ENCODE measurements at regions not wholly inside any gene's neighbourhood (a gene's known extent, or its start where the extent isn't known, plus 50 kb on each side); places are given as distances from the start of the nearest gene placed in this dataset.
"Not testable (repeated sequence)": the region's sequence is repeated elsewhere in the genome, so short reads cannot be mapped to it uniquely, and the experiment has no call there.

DNA sequence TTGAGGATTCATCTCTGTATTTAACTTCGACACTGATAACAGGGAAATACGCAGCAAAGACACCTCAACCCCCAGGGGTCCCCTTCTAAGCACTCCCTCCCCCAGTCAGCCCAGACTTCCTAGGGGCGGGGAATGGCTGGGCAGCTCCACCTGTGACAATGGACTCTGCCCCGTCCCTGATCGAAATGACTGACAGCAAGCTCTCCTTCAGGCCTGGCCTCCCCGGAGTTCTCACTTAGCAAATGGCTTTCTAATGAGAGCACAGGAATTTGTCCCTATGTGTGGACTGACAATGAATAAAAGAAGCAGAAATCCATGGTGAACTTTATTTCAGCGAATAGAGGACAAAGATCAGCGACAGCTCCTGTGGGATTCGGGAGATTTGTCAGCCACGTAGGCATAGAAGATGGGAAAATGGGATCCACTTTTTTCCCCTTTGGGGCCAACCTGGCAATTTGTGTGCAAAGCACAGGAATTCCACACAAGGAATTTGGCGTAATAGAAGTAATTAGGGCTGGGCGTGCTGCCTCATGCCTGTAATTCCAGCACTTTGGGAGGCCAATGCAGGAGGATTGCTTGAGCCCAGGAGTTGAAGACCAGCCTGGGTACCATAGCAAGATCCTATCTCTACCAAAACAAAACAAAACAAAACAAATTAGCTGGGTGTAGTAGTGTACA is 63.8 kb downstream of the TNFAIP2 start:
- no peak for DNase-seq (ENCODE audit: low spot score in 2 of 2)
- Histone ChIP-seq H3K9me3 (no peaks in the 10 kb centered on the region), H3K36me3 (replicated peaks) (no peaks in the 10 kb centered on the region), H3K4me1 (peaks cover 3% of the 10 kb centered on the region; the same call in 1 of the 2 replicates), H3K4me3 (no peak overlapping the region), H3K27me3 (ENCODE audit: low read depth) (no peaks in the 10 kb centered on the region)
- in situ Hi-C loops (cut with MboI; ENCODE audit: low sequenced_read_pairs) = no loop called here

DNA sequence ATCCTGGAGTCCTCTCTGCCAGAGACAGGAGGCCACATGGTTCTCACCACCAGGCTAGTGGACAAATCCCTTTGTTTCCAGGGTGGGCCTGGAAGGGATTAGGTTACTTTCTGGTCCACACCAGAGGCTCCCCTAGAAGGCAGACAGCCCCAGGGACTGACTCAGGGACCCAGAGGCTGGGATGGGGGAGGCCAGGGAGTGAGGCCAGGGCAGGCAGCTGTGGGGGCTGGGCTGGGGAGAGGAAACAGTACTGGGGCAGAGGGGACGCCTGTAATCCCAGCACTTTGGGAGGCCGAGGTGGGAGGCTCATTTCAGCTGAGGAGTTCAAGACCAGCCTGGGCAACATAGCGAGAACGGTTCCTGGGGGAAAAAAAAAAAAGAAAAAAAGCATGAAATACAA is 64.7 kb downstream of the TNFAIP2 start:
- no peak overlapping the region for H3K4me3 ChIP-seq
- no peaks in the 10 kb centered on the region for H3K36me3 ChIP-seq (replicated peaks)
- no peaks in the 10 kb centered on the region for H3K9me3 ChIP-seq
- in situ Hi-C loops (cut with MboI; ENCODE audit: low sequenced_read_pairs) = no loop called here
- peaks cover 3% of the 10 kb centered on the region; the same call in 1 of the 2 replicates for H3K4me1 ChIP-seq
- DNase-seq (ENCODE audit: low spot score in 2 of 2) = no peak
- no peaks in the 10 kb centered on the region for H3K27me3 ChIP-seq (ENCODE audit: low read depth)

DNA sequence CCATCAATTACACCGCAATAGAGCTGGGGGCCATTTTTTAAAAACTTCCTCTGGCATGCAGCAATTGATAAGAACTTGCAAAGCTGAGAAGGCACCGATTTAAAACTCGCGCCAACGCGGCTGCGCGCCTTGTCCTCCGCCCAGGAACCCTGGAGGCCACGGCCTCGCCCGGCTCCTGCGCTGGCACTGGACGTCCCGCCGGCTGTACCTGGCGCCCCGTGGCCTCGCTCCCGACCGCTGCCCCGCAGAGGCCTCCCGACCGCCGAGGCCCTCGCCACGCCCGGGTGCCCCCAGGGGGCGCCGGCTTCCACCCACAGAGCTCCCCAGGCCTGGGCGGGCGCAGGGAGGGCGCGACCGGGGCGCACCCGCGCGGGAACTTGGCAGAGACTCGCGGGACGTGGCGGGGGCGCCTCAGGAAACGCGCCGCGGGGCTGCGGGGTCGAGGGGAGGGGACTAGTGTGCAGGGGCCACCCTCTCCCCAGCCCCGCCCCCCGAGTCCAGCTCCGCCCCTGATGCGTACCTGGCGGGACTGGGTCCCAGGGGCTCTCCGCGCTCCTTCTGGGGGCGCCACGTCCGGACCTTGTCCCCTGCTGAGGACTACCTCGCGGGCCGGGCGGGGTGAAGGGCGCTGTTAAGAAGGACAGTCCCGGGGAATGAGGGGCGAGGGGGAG is 65.7 kb downstream of the TNFAIP2 start:
- peaks cover 3% of the 10 kb centered on the region; the same call in 1 of the 2 replicates for H3K4me1 ChIP-seq
- no peaks in the 10 kb centered on the region for H3K36me3 ChIP-seq (replicated peaks)
- no peaks in the 10 kb centered on the region for H3K27me3 ChIP-seq (ENCODE audit: low read depth)
- H3K4me3 ChIP-seq = peak overlapping the region; percentile 15
- peak in 1 of 2 experiments; percentile 52 for DNase-seq (ENCODE audit: low spot score in 2 of 2)
- in situ Hi-C loops (cut with MboI; ENCODE audit: low sequenced_read_pairs) = no loop called here
- no peaks in the 10 kb centered on the region for H3K9me3 ChIP-seq

DNA sequence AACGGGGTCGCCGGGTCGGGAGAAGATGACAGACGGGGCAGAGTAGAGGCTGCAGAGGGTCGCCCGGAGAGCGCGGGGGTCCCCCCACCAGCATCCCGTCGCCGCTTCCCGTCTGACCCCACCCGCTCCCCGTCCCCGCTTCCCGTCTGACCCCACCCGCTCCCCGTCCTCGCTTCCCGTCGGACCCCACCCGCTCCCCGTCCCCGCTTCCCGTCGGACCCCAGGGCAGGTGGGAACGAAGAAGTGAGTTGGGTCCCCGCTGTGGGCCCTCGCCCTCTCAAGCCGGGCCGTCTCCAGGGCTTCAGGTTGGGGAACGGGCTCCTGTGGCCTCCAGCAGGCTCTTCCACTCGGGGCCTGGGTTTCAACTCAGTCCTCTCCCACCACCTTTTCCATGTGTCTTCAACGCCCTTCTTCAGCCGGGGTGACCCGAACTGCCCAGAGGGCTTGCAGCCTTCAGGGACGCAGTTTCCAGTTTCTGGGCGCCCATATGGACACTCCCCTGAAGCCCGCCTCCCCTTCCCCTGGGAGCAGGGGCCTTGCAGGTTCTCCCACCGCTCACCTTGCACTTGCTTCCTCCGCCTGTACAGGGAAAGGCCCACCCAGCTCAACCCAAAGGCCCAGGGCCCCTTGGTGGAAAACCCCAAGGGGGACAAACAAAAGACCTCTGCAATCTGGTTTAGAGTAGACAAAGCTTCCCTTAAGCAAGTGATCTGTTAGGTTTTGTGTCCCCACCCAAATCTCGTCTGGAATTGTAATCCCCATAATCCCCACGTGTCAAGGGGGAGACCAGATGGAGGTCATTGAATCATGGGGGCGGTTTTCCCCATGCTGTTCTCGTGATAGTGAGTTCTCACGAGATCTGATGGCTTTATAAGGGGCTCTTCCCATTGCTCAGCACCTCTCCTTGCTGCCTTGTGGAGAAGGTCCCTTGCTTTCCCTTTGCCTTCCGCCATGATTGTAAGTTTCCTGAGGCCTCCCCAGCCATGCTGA is 66.5 kb downstream of the TNFAIP2 start:
- H3K9me3 ChIP-seq = no peaks in the 10 kb centered on the region
- H3K36me3 ChIP-seq (replicated peaks) = no peaks in the 10 kb centered on the region
- no peak for DNase-seq (ENCODE audit: low spot score in 2 of 2)
- peak overlapping the region; percentile 15; the same call in 1 of the 2 replicates for H3K4me3 ChIP-seq
- no peaks in the 10 kb centered on the region for H3K27me3 ChIP-seq (ENCODE audit: low read depth)
- H3K4me1 ChIP-seq = peaks cover 3% of the 10 kb centered on the region; the same call in 1 of the 2 replicates
- in situ Hi-C loops (cut with MboI; ENCODE audit: low sequenced_read_pairs) = no loop called here

DNA sequence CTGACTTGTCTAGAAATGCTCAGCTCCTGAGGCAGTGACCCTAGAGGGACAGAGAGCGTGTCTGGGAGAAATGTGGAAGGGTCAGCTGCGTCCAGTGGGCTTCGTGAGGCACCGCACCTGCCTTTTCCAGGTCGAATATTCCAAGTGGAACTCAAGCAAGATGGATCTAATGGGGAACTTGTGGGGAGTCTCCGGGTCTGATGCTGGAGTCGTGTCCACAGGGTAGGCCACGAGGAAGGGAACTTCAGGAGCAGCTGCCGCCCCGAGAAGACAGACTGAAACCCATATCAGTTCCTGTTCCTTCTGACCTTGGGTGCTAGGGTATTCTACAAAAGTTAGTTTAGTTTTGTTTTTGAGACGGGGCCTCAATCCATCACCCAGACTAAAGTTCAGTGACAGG is 67.5 kb downstream of the TNFAIP2 start:
- Histone ChIP-seq H3K4me3 (no peak overlapping the region), H3K27me3 (ENCODE audit: low read depth) (no peaks in the 10 kb centered on the region), H3K36me3 (replicated peaks) (no peaks in the 10 kb centered on the region), H3K9me3 (no peaks in the 10 kb centered on the region), H3K4me1 (peaks cover 3% of the 10 kb centered on the region; the same call in 1 of the 2 replicates)
- in situ Hi-C loops (cut with MboI; ENCODE audit: low sequenced_read_pairs) = no loop called here
- DNase-seq (ENCODE audit: low spot score in 2 of 2) = no peak

DNA sequence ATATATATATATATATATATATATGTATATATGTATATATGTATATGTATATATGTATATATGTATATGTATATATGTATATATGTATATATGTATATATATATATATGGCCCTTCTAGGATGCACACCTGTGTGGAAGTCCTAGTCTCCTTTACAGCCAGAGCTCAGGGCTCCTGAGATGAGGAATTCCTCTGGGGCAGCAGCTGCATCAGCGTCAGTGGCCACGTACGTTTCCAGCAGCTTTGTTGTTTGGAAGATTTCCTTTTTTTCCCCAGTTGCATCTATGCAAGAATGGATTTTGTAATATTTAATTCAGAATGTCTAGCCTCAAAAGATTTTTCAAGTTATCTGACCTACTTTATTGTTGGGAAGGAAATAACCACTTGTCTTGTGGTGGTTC is 68.6 kb downstream of the TNFAIP2 start:
- H3K4me1 ChIP-seq = peaks cover 3% of the 10 kb centered on the region; the same call in 1 of the 2 replicates
- no peaks in the 10 kb centered on the region for H3K27me3 ChIP-seq (ENCODE audit: low read depth)
- no peaks in the 10 kb centered on the region for H3K9me3 ChIP-seq
- no peak overlapping the region for H3K4me3 ChIP-seq
- no peaks in the 10 kb centered on the region for H3K36me3 ChIP-seq (replicated peaks)
- in situ Hi-C loops (cut with MboI; ENCODE audit: low sequenced_read_pairs) = no loop called here
- DNase-seq (ENCODE audit: low spot score in 2 of 2) = no peak

DNA sequence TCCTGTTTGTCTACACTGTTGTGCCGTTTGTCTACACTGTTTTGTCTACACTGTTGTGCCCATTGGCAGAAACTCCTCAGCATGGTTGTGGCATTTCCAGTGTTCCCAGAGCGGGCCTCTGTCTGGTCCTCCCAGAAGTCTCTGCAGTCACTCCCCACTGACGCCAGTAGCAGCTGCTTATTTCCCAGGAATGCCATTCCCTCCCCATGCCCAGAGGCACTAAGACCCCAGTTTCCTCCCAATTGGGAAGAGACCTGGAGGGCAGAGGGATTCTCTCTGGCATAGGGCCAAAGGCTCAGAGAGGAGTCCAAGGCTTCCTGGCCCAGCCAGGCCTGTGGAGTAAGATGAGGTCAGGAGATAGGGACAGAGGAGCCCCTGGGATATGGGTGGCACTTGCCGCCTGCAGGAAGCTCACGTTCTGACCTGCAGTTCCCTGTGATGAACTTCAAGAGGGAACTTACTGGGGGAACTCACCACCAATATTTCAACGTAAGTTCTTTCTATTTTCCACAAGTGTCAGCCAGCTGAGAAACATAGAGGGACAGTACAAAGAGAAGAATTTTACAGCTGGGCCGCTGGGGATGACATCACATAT is 69.1 kb downstream of the TNFAIP2 start:
- H3K4me3 ChIP-seq = no peak overlapping the region
- DNase-seq (ENCODE audit: low spot score in 2 of 2) = no peak
- H3K36me3 ChIP-seq (replicated peaks) = no peaks in the 10 kb centered on the region
- in situ Hi-C loops (cut with MboI; ENCODE audit: low sequenced_read_pairs) = no loop called here
- H3K4me1 ChIP-seq = peaks cover 3% of the 10 kb centered on the region; the same call in 1 of the 2 replicates
- no peaks in the 10 kb centered on the region for H3K9me3 ChIP-seq
- no peaks in the 10 kb centered on the region for H3K27me3 ChIP-seq (ENCODE audit: low read depth)

- H3K4me1 ChIP-seq; DNase-seq (ENCODE audit: low spot score in 2 of 2); H3K4me3 ChIP-seq; in situ Hi-C loops (cut with MboI; ENCODE audit: low sequenced_read_pairs); H3K27me3 ChIP-seq (ENCODE audit: low read depth); H3K9me3 ChIP-seq; H3K36me3 ChIP-seq (replicated peaks): not testable (repeated sequence)
Observed at GRCh38 chr14:103192861-103193260, 69.6 kb downstream of the TNFAIP2 start.

DNA sequence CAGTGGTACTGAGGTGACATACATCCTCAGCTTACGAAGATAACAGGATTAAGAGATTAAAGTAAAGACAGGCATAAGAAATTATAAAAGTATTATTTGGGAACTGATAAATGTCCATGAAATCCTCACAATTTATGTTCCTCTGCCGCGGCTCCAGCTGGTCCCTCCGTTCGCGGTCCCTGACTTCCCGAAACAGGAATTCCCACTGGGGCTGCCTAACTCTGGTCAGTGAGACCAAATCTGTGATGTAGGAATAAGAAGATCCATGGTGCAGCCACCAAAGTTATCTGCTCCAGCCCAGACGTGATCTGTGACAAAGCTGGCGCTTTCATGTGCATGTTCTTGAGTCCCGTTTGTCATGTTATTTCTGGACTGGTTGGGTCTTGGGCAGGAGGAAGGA is 70.2 kb downstream of the TNFAIP2 start:
- H3K4me3 ChIP-seq; H3K4me1 ChIP-seq; H3K9me3 ChIP-seq; H3K27me3 ChIP-seq (ENCODE audit: low read depth); in situ Hi-C loops (cut with MboI; ENCODE audit: low sequenced_read_pairs); DNase-seq (ENCODE audit: low spot score in 2 of 2); H3K36me3 ChIP-seq (replicated peaks): not testable (repeated sequence)

- in situ Hi-C loops (cut with MboI; ENCODE audit: low sequenced_read_pairs) = no loop called here
- Histone ChIP-seq H3K4me3 (no peak overlapping the region), H3K9me3 (no peaks in the 10 kb centered on the region), H3K4me1 (no peaks in the 10 kb centered on the region), H3K27me3 (ENCODE audit: low read depth) (no peaks in the 10 kb centered on the region), H3K36me3 (replicated peaks) (no peaks in the 10 kb centered on the region)
- DNase-seq (ENCODE audit: low spot score in 2 of 2) = no peak
Observed at GRCh38 chr14:103194256-103195045, 71.2 kb downstream of the TNFAIP2 start.

- in situ Hi-C loops (cut with MboI; ENCODE audit: low sequenced_read_pairs) = no loop called here
- Histone ChIP-seq H3K27me3 (ENCODE audit: low read depth) (no peaks in the 10 kb centered on the region), H3K36me3 (replicated peaks) (no peaks in the 10 kb centered on the region), H3K4me1 (no peaks in the 10 kb centered on the region), H3K9me3 (peaks cover 2% of the 10 kb centered on the region), H3K4me3 (no peak overlapping the region)
- no peak for DNase-seq (ENCODE audit: low spot score in 2 of 2)
Observed at GRCh38 chr14:103195828-103196615, 72.8 kb downstream of the TNFAIP2 start.

- no peak overlapping the region for H3K4me3 ChIP-seq
- in situ Hi-C loops (cut with MboI; ENCODE audit: low sequenced_read_pairs) = no loop called here
- peaks cover 4% of the 10 kb centered on the region for H3K9me3 ChIP-seq
- no peaks in the 10 kb centered on the region for H3K36me3 ChIP-seq (replicated peaks)
- H3K27me3 ChIP-seq (ENCODE audit: low read depth) = no peaks in the 10 kb centered on the region
- no peaks in the 10 kb centered on the region for H3K4me1 ChIP-seq
- DNase-seq (ENCODE audit: low spot score in 2 of 2) = no peak
Observed at GRCh38 chr14:103196716-103197115, 73.5 kb downstream of the TNFAIP2 start.
